Effector memory CD4-positive, alpha-beta T cell (primary cell): ENCODE measurements at regions not wholly inside any gene's neighbourhood (a gene's known extent, or its start where the extent isn't known, plus 50 kb on each side); places are given as distances from the start of the nearest gene placed in this dataset.

Experiments used
- DNase-seq, 3 donors: peaks; one replicate each; pipeline ENCODE4 v3.0.0-alpha.2; 2020
- H3K27ac ChIP-seq: 2 replicates; pipeline ENCODE4 v1.7.0; 2013; ENCODE audit warnings: mild to moderate bottlenecking, low read length, moderate library complexity; ENCODE audit not compliant: insufficient read depth, poor library complexity, severe bottlenecking
- H3K27me3 ChIP-seq: replicated peaks from 2 replicates; pipeline ENCODE4 v1.7.0; 2013; ENCODE audit warnings: mild to moderate bottlenecking, low read length; ENCODE audit not compliant: insufficient read depth, control insufficient read depth, poor library complexity, severe bottlenecking
- H3K36me3 ChIP-seq: 2 replicates; pipeline ENCODE4 v1.7.0; 2013; ENCODE audit warnings: mild to moderate bottlenecking, low read length, moderate library complexity; ENCODE audit not compliant: control insufficient read depth, insufficient read depth
- H3K4me1 ChIP-seq: 2 replicates; pipeline ENCODE4 v1.7.0; 2013; ENCODE audit warnings: low read length, mild to moderate bottlenecking; ENCODE audit not compliant: control insufficient read depth, insufficient read depth, poor library complexity, severe bottlenecking
- H3K4me3 ChIP-seq: 2 replicates; pipeline ENCODE4 v1.7.0; 2013; ENCODE audit warnings: low read length, low read depth, mild to moderate bottlenecking; ENCODE audit not compliant: insufficient read depth, poor library complexity, severe bottlenecking
- H3K9me3 ChIP-seq: 2 replicates; pipeline ENCODE4 v1.7.0; 2013; ENCODE audit warnings: mild to moderate bottlenecking, low read length, moderate library complexity; ENCODE audit not compliant: control insufficient read depth

DNA sequence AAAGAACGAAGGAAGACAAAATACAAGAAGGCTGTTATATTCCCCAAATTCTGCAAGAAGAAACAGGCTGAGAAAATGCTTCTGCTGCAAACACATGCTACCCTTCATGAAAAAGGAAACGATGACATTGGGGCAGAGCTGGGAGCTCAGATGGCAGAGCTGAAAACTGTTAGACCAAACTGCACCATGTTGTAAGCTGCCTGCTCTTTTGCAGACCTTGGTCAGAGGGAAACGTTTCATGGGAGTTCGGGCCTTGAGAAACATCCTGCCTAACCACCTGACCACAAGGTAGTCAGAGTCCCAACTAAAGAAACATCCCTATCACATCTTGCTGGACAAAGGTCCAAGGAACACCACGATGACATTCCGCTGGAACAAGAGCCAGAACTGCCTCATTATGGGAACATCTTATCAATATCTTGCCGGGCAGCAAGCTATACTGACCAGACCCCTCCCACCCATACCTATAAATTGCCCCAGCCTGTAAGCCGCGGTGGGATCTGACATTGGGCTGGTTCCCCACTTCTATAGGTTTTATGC is 110.7 kb upstream of the CTSC start:
- DNase-seq, result no peak
- Histone ChIP-seq H3K27ac (no peak overlapping the region), H3K36me3 (no peaks in the 10 kb centered on the region), H3K9me3 (no peaks in the 10 kb centered on the region), H3K27me3 (no peaks in the 10 kb centered on the region), H3K4me1 (no peaks in the 10 kb centered on the region), H3K4me3 (no peak overlapping the region)

DNA sequence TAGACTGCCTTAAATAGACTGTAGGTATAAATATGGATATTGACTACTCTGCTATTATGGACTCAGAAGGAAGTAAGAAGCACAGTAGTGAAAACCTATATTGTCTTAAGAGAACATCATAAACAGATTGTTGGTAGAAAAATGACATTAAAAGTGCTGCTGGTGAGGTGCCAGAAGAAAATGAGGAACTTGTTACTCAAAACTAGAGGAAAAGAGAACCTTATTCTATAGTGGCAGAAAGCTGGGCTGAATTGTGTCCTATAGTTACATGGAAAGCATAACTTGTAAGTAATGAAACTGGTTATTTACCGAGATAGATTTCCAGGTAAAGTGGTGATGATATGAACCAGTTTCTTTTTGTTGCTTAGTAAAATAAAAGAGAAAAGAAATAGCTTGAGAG is 109.7 kb upstream of the CTSC start:
- H3K36me3 ChIP-seq, result no peaks in the 10 kb centered on the region

DNA sequence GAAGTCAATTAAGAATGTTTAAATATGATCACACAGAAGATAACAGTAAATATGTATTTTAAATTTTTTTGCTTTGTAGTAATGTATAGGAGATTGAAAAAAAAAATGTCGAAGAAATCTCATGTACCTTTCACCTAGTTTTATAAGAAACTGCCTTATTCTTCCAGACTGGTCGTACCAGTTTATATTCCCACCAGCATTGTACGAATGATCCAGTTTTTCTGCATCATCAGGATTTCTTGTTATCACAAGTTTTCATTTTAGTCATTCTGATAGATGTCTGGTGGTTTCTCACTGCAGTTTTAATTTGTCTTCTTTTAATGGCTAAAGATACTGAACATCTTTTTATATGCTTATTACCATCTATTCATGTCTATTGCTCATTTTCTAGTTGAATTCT is 101.8 kb upstream of the CTSC start:
- no peak overlapping the region for H3K4me3 ChIP-seq
- H3K9me3 ChIP-seq, result no peaks in the 10 kb centered on the region
- H3K4me1 ChIP-seq, result no peaks in the 10 kb centered on the region
- no peak overlapping the region for H3K27ac ChIP-seq
- no peak for DNase-seq
- H3K27me3 ChIP-seq, result no peaks in the 10 kb centered on the region
- no peaks in the 10 kb centered on the region for H3K36me3 ChIP-seq

More for the DNA sequence above, 109.7 kb upstream of the CTSC start:
- Histone ChIP-seq H3K4me3 (no peak overlapping the region), H3K4me1 (no peaks in the 10 kb centered on the region), H3K9me3 (no peaks in the 10 kb centered on the region), H3K27me3 (no peaks in the 10 kb centered on the region), H3K27ac (no peak overlapping the region)
- DNase-seq, result no peak

DNA sequence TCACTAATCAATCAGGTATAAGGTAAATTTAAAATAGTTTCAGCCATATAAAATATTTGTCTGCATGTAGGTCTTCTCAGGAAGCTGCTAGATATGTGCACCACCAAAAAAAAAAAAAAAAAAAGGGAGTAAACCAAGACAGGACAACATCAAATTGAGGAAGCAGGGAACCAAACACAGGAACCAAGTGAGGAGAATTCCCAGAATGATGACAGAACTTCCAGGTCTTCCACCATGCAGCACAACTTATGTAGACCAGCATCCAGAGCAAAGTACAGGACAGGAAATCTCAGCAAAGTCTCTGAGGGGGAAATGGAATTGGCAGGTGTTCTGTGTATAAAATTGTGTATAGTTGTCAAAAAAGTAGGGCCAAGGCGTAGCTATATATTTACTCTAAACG is 101.2 kb upstream of the CTSC start:
- no peaks in the 10 kb centered on the region for H3K27me3 ChIP-seq
- no peaks in the 10 kb centered on the region for H3K4me1 ChIP-seq
- H3K36me3 ChIP-seq, result no peaks in the 10 kb centered on the region
- H3K27ac ChIP-seq, result no peak overlapping the region
- DNase-seq, result no peak
- no peak overlapping the region for H3K4me3 ChIP-seq
- H3K9me3 ChIP-seq, result no peaks in the 10 kb centered on the region

DNA sequence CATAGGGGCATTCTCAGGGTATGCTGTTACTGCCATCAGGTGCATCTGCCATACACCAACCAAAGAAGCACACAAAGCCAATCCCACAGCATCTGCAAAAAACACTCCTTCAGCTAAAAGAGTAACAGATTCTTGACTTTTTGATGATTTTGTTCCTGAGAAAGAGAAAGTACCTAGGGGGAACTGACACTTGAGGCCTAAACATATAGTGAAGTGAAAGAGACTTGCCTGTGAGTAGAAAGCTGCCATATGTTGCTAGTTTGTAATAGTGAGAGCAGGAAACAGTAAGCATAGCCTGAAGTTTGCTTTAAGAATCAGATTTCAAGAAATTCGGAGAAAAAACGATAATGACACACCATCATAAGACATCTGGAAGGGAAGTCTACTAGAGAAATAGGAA is 97.9 kb upstream of the CTSC start:
- no peak for DNase-seq
- Histone ChIP-seq H3K27ac (no peak overlapping the region), H3K9me3 (no peaks in the 10 kb centered on the region), H3K36me3 (no peaks in the 10 kb centered on the region), H3K4me1 (no peaks in the 10 kb centered on the region), H3K27me3 (no peaks in the 10 kb centered on the region), H3K4me3 (no peak overlapping the region)

DNA sequence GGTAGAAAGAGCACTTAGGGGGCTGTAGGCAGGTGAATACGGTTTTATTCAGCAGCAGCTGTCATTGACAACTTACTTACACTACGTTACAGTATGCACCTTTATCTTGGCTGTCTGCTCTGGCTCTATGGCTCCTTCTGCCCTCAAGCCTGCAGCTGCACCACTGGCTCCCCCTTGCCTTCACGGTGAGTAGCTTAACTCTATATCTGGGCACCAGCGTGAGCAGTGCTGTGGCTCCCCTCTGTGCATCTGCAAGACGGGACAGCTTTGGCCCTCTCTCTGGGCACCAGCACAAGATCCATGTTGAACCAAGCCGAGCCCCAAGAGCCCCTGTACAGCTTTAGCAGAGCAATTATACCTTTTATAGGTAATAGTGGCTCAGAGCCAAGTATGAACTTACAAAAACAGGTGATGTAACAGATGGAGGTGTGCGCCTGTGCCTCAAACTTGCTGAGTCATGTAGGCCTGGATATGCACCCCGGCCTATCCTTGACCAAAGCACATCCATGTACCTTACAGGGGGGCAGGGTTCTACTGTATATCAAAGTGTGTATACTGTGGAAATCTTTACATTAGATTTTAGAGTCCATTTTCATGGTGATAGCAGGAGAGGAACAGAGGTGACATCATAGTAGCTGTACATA is 96.9 kb upstream of the CTSC start:
- no peaks in the 10 kb centered on the region for H3K9me3 ChIP-seq
- no peaks in the 10 kb centered on the region for H3K36me3 ChIP-seq
- no peaks in the 10 kb centered on the region for H3K4me1 ChIP-seq
- no peak overlapping the region for H3K27ac ChIP-seq
- no peak overlapping the region for H3K4me3 ChIP-seq
- no peaks in the 10 kb centered on the region for H3K27me3 ChIP-seq
- no peak for DNase-seq

DNA sequence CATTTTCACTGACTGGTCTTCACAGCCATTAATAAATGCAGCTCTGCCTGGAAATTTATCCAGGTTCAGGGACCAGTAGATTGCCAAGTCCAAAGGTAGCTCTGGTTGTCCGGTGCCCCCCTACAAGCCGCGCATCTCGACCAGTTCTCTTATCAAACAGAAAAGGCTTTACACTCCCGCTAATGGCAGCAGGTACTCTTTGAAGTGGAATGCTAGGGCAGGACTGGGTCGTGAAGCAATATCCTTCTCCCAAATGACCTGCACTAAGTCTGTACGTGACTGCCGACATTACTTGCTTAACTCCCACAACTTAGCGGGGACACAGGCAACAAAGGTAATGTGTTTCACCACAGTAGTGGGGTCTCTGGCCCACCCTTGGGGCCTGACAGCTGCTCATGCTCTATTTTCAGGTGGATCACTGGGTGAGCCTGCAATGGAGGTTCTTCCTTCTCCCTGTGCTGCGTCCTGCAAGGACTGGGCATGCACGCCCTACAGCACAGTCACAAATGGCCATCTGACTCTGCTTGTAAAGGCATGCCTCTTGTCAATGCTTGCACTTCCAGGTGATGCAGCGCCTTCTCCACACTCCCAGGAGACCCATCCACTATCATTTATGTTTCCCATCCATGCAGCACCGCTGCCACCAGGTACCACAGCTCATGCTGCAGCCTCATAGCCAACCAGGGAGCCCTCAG is 96.1 kb upstream of the CTSC start:
- Histone ChIP-seq H3K9me3 (no peaks in the 10 kb centered on the region), H3K4me3 (no peak overlapping the region), H3K27ac (no peak overlapping the region), H3K4me1 (no peaks in the 10 kb centered on the region), H3K27me3 (no peaks in the 10 kb centered on the region), H3K36me3 (no peaks in the 10 kb centered on the region)
- no peak for DNase-seq

DNA sequence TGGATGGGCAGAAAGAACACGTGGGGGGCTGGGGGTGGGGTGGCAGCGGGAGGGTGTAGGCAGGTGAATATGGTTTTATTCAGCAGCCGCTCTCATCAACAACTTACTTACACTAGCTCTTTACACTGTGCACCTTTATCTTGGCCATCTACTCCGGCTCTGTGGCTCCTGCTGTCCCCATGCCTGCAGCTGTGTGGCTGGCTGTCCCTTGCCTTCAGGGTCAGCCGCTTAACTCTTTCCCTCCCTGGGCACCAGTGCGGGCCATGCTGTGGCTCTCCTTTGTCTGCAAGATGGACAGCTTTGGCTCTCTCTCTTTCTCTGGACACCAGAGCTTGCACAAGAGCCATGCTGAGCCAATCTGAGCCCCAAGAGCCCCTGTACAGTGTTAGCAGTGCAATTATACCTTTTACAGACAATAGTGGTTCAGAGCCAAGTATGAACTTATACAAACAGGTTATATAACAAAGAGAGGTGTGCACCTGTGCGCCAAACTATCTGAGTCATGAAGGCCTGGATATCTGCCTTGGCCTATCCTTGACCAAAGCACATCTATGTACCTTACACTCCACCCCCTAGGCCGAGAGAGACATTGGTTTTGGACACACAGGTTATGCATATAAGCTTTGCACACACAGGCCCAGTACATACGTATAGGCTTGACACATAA is 94.3 kb upstream of the CTSC start:
- DNase-seq, result no peak
- H3K36me3 ChIP-seq, result no peaks in the 10 kb centered on the region
- no peaks in the 10 kb centered on the region for H3K27me3 ChIP-seq
- H3K4me1 ChIP-seq, result no peaks in the 10 kb centered on the region
- no peaks in the 10 kb centered on the region for H3K9me3 ChIP-seq
- H3K4me3 ChIP-seq, result no peak overlapping the region
- no peak overlapping the region for H3K27ac ChIP-seq

DNA sequence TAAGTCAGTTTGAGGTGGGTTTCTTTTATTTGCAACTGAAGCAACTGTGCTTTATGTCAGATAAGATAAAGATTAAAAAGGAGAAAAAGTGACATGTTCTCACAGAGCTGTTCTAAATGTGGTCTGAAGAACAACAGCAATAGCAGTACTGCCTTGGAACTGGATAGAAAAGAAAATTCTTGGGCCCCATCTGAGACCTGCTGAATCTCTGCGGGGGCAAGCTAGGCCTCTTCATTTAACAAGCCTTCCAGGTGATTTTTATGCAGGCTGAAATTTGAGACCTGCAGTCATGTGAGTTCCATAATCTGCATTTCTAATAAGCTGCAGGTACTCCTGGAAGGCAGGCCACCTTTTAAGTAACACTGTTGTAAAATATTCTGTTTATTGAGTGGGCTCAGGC is 91.4 kb upstream of the CTSC start:
- H3K4me3 ChIP-seq, result no peak overlapping the region
- H3K27ac ChIP-seq, result no peak overlapping the region
- no peaks in the 10 kb centered on the region for H3K36me3 ChIP-seq
- H3K9me3 ChIP-seq, result no peaks in the 10 kb centered on the region
- no peak for DNase-seq
- H3K4me1 ChIP-seq, result no peaks in the 10 kb centered on the region
- H3K27me3 ChIP-seq, result no peaks in the 10 kb centered on the region

DNA sequence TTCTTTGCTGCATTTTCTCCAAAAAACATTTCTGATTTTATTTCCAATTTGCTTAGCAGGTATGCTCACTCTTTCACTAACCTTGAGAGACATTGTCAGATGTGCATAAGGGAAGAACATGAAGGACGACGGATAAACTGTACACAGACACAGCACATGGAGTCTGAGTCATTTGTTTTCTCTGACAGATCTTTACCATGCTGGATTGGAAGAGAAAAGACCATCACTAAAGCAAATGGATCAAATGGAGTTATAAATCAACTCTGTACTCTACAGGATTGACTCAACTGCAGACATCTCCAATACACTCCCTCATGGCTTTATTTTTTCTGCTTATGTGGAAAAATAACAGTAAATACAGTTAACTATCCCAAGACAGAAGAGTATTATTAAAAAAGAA is 90.2 kb upstream of the CTSC start:
- no peaks in the 10 kb centered on the region for H3K9me3 ChIP-seq
- no peaks in the 10 kb centered on the region for H3K4me1 ChIP-seq
- no peaks in the 10 kb centered on the region for H3K36me3 ChIP-seq
- H3K4me3 ChIP-seq, result no peak overlapping the region
- no peak overlapping the region for H3K27ac ChIP-seq
- no peaks in the 10 kb centered on the region for H3K27me3 ChIP-seq
- DNase-seq, result no peak
